T-cell (primary cell): ENCODE measurements at regions not wholly inside any gene's neighbourhood (a gene's known extent, or its start where the extent isn't known, plus 50 kb on each side); places are given as distances from the start of the nearest gene placed in this dataset.

Experiments
- ATAC-seq, 4 experiments: fragments of 200-7000 bp in 3 of 4; fragments of 150-1000 bp in 1 of 4; cut with Tn5 transposase; replicated peaks in 1 of 4; 1 replicate in 3 of 4; 2 replicates in 1 of 4; pipeline ENCODE4 v1.10.0; 2021; ENCODE audit warnings: moderate library complexity in 3 of 4, mild to moderate bottlenecking in 2 of 4, moderate number of reproducible peaks in 1 of 4
- CTCF ChIA-PET, 2 donors: fragments of 300-600 bp; sonication (Branson Sonifier 250); formaldehyde crosslinking; loops; one replicate each; lab custom pipeline; 2022; ENCODE audit warnings: antibody characterized with exemption in 2 of 2; lab: Charles Lee
- POLR2A ChIA-PET, 2 donors: fragments of 300-600 bp; sonication (Branson Sonifier 250); formaldehyde crosslinking; loops; one replicate each; lab custom pipeline; 2022; ENCODE audit warnings: antibody characterized with exemption in 2 of 2; lab: Charles Lee
- DNase-seq, 35 experiments: peaks; one replicate each; pipeline versions ENCODE4 v3.0.0 to v3.0.0-alpha.2; 2013 to 2023
- H3K27ac ChIP-seq: one replicate; pipeline ENCODE4 v1.5.1; 2013; ENCODE audit warnings: low read length
- H3K27me3 ChIP-seq, 2 experiments: replicated peaks in 1 of 2; 1 replicate in 1 of 2; 2 replicates in 1 of 2; pipeline versions ENCODE4 v1.6.1 to v1.7.0; 2013; ENCODE audit warnings: low read length in 1 of 2, mixed read lengths in 1 of 2; ENCODE audit not compliant: control insufficient read depth in 2 of 2, insufficient read depth in 2 of 2; ENCODE audit errors: extremely low read depth in 1 of 2
- H3K36me3 ChIP-seq, 2 donors: 1 replicate in 1 of 2; 2 replicates in 1 of 2; pipeline versions ENCODE4 v1.6.1 to v1.7.0; 2013; ENCODE audit warnings: low read length in 1 of 2; ENCODE audit not compliant: control insufficient read depth in 2 of 2, insufficient read depth in 1 of 2; ENCODE audit errors: extremely low read depth in 1 of 2
- H3K4me1 ChIP-seq, 2 experiments: 1 replicate in 1 of 2; 2 replicates in 1 of 2; pipeline versions ENCODE4 v1.6.1 to v1.7.0; 2013; ENCODE audit warnings: low read length in 2 of 2, mixed read lengths in 1 of 2; ENCODE audit not compliant: insufficient read depth in 2 of 2, control insufficient read depth in 1 of 2; ENCODE audit errors: extremely low read depth in 1 of 2
- H3K4me3 ChIP-seq, 2 donors: 1 replicate in 1 of 2; 2 replicates in 1 of 2; pipeline versions ENCODE4 v1.5.1 to v1.7.0; 2013; ENCODE audit warnings: mild to moderate bottlenecking in 2 of 2, low read length in 1 of 2, moderate library complexity in 1 of 2; ENCODE audit not compliant: control insufficient read depth in 1 of 2; ENCODE audit errors: extremely low read depth in 1 of 2
- H3K9me3 ChIP-seq: 2 replicates; pipeline ENCODE4 v1.7.0; 2013
- H3K27ac Mint-ChIP-seq, 2 donors: one replicate each; pipeline ENCODE4 v1.8.0; 2020 to 2021; ENCODE audit warnings: mild to moderate bottlenecking in 2 of 2, mixed read lengths in 2 of 2
- H3K27me3 Mint-ChIP-seq, 2 donors: one replicate each; pipeline ENCODE4 v1.8.0; 2021 to 2022; ENCODE audit warnings: mixed read lengths in 2 of 2
- H3K36me3 Mint-ChIP-seq: one replicate; pipeline ENCODE4 v1.8.0; 2021; ENCODE audit warnings: mixed read lengths
- H3K4me1 Mint-ChIP-seq, 3 donors: one replicate each; pipeline ENCODE4 v1.8.0; 2020 to 2022; ENCODE audit warnings: mixed read lengths in 3 of 3, mild to moderate bottlenecking in 1 of 3
- H3K4me3 Mint-ChIP-seq, 3 donors: one replicate each; pipeline ENCODE4 v1.8.0; 2020 to 2022; ENCODE audit warnings: mild to moderate bottlenecking in 3 of 3, mixed read lengths in 3 of 3, moderate library complexity in 3 of 3
- H3K9me3 Mint-ChIP-seq, 3 donors: one replicate each; pipeline ENCODE4 v1.8.0; 2020 to 2022; ENCODE audit warnings: mixed read lengths in 3 of 3
- WGBS: methylation state at CpG from one replicate; pipeline ENCODE4 v1.1.5; 2013; ENCODE audit warnings: missing lambda C conversion rate; ENCODE audit not compliant: insufficient coverage; 5-methylcytosine and 5-hydroxymethylcytosine counted together

DNA sequence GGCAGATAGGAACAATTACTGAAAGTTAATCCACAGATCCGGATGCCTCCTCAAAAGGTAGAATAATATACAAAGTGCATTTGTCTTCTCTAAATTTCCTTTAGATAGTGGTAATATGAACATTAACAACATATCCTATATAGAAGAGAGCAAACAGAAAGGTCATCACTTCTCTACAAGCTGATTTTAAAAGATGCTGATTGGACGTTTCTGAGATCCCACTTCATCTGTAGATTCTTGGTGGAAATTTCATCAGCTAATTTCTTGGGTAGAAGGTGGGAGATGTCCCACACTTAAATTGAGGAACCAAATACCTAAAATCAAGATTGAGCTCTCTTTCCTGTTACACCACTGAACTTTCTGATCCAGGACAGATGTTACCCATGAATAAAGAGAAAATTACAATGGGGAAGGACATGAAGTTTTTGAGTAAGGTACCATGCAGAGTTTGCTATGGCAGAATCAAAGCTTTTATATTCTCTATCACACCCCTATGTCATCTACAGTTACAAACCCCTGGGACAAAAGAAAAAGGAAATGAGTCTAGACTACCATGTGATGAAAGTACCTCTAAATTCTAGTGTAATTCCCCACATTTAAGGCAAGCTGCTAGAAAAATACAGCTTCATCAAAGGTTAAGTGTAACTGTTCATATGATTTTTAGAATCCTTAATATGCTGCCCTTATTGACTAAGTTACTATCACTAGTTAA lies 189.2 kb upstream of the SETMAR start:
- H3K27ac ChIP-seq, result no peak overlapping the region
- ATAC-seq (no peak), DNase-seq (no peak)
- ChIA-PET CTCF (no interaction called here), POLR2A (interaction anchor here in 1 of 2 donors (0.6 kb wide), 1 partner anchor 1195 kb away, joined by 4 read pairs; no protein-coding TSS in a partner anchor)
- no CpG with 5 or more reads among the region's 2 CpGs for WGBS
- peaks cover 0 to 5% (median 0%) of the 10 kb centered on the region in 3 donors for H3K9me3 Mint-ChIP-seq
- H3K27ac Mint-ChIP-seq, result no peak overlapping the region
- H3K4me3 ChIP-seq, result no peak overlapping the region
- H3K4me3 Mint-ChIP-seq, result no peak overlapping the region
- H3K9me3 ChIP-seq, result no peaks in the 10 kb centered on the region
- H3K27me3 Mint-ChIP-seq, result no peaks in the 10 kb centered on the region
- no peaks in the 10 kb centered on the region for H3K4me1 Mint-ChIP-seq
- no peaks in the 10 kb centered on the region for H3K36me3 ChIP-seq
- no peaks in the 10 kb centered on the region for H3K27me3 ChIP-seq
- H3K36me3 Mint-ChIP-seq, result no peaks in the 10 kb centered on the region
- no peaks in the 10 kb centered on the region for H3K4me1 ChIP-seq

DNA sequence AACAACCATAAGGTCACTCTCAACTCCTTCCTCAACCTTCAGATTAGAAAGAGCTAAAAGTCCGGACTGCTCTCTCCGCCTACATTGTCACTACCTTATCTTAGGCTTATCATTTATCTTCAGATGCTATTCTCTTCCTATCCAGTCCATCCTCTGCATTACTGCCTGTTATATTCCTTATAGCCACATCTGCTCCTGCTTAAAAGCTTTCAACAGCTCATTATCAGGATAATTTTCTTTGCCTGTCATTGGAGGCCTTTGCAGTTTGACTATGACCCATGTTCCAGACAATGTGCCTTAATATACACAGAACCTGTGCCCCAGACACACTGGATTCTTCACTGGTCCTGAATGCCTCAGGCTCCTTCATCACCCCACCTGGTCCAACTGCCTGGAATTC lies 184.1 kb upstream of the SETMAR start:
- H3K36me3 Mint-ChIP-seq, result no peaks in the 10 kb centered on the region
- H3K4me1 Mint-ChIP-seq, result no peaks in the 10 kb centered on the region
- ChIA-PET CTCF (no interaction called here), POLR2A (no interaction called here)
- H3K36me3 ChIP-seq, result no peaks in the 10 kb centered on the region
- H3K4me3 ChIP-seq, result no peak overlapping the region
- 93% methylated on average over 2 of the region's 2 CpGs for WGBS
- no peaks in the 10 kb centered on the region for H3K9me3 ChIP-seq
- no peak overlapping the region for H3K27ac ChIP-seq
- no peaks in the 10 kb centered on the region for H3K9me3 Mint-ChIP-seq
- H3K27me3 ChIP-seq, result no peaks in the 10 kb centered on the region
- no peak overlapping the region for H3K4me3 Mint-ChIP-seq
- no peak for ATAC-seq
- DNase-seq, result no peak
- no peaks in the 10 kb centered on the region for H3K4me1 ChIP-seq
- H3K27ac Mint-ChIP-seq, result no peak overlapping the region
- H3K27me3 Mint-ChIP-seq, result no peaks in the 10 kb centered on the region

DNA sequence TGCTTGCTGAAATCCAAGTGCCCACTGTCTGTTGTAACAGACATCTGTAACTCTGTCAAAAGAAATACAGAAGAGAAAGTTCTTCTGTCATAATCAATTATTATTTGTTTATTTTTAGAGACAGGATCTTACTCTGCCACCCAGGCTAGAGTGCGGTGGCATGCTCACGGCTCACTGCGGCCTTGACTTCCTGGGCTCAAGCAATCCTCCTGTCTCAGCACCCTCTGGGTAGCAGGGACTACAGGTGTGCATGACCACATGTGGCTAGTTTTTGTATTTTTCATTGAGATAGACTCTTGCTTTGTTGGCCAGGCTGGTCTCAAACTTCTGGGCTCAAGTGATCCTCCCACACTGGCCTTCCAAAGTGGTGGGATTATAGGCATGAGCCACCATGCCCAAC lies 177.6 kb upstream of the SETMAR start:
- no peaks in the 10 kb centered on the region for H3K4me1 Mint-ChIP-seq
- H3K27ac ChIP-seq, result no peak overlapping the region
- no peak overlapping the region for H3K4me3 ChIP-seq
- H3K4me3 Mint-ChIP-seq, result no peak overlapping the region
- no peaks in the 10 kb centered on the region for H3K36me3 Mint-ChIP-seq
- no peaks in the 10 kb centered on the region for H3K36me3 ChIP-seq
- no peaks in the 10 kb centered on the region for H3K27me3 ChIP-seq
- CTCF ChIA-PET, result interaction anchor here in 1 of 2 donors (0.6 kb wide), 1 partner anchor 925 kb away, joined by 3 read pairs; no protein-coding TSS in a partner anchor
- no peak overlapping the region for H3K27ac Mint-ChIP-seq
- no peaks in the 10 kb centered on the region for H3K27me3 Mint-ChIP-seq
- no peak for ATAC-seq
- peaks cover 6 to 11% (median 10%) of the 10 kb centered on the region in 3 donors for H3K9me3 Mint-ChIP-seq
- POLR2A ChIA-PET, result no interaction called here
- no peaks in the 10 kb centered on the region for H3K4me1 ChIP-seq
- DNase-seq, result no peak
- no peaks in the 10 kb centered on the region for H3K9me3 ChIP-seq
- no CpG with 5 or more reads among the region's 3 CpGs for WGBS

DNA sequence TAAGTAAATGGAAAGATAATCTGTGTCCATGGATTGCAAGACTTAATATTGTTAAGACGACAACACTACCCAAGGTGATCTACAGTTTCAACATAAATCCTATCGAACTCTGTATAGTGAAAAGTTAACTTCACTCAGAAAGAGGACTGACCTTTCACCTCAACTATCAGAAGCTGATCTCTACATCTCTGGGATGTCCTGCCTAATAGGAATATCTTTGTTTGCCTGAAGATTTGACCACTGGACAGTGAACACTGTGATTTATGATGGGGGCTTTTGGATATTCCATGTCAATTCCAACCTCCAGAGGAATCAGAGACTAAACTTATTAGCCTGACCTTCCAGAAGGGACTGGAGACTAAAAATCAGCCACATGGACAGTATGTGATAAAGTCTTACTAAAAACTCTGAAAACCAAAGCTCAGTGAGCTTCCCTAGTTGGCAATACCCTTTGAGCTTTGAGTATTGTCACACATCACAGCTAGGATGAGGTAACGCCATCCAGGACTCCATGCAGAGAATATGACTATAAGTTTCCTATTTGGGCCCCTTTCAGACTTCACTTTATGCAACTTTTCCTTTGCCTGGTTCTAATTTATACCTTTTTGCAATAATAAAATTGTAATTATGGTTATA lies 164.9 kb upstream of the SETMAR start:
- H3K4me1 ChIP-seq, result no peaks in the 10 kb centered on the region
- Mint-ChIP-seq H3K36me3 (no peaks in the 10 kb centered on the region), H3K4me1 (no peaks in the 10 kb centered on the region), H3K27me3 (no peaks in the 10 kb centered on the region), H3K27ac (no peak overlapping the region), H3K4me3 (no peak overlapping the region), H3K9me3 (peaks cover 2 to 13% (median 12%) of the 10 kb centered on the region in 3 donors)
- H3K36me3 ChIP-seq, result no peaks in the 10 kb centered on the region
- ChIA-PET POLR2A (no interaction called here), CTCF (no interaction called here)
- ATAC-seq, result no peak
- no peak overlapping the region for H3K4me3 ChIP-seq
- no peaks in the 10 kb centered on the region for H3K9me3 ChIP-seq
- no peaks in the 10 kb centered on the region for H3K27me3 ChIP-seq
- WGBS, result no CpG with 5 or more reads among the region's 3 CpGs
- H3K27ac ChIP-seq, result no peak overlapping the region
- no peak for DNase-seq

DNA sequence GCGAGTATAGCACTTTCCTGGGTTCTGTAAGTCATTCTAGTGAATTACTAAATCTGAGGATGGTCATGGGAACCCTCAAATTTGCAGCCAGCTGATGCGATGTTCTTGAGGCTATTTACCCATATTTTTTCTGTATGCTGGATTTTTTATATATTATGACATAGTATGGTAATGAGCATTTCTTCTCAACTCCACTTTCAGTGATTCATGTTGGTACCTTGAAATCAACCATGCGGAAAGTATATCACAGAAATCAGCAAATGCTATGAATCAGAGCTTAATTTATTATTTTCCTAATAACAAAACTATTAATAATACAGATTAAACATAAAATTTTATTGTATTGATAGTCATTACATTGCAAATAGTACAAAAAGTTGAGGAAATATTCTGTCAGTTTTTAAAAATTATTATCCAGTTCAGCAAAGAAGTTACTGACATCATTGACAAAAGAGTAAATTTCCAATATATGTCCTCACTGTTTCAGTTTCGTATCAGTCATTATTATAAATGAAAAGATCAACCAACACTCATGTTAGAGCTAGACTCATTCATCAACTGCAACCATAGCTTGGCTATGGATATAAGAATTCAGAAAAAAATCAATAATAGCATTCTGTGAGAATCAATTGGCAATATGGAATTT lies 164.3 kb upstream of the SETMAR start:
- WGBS, result no CpG with 5 or more reads among the region's 4 CpGs
- Mint-ChIP-seq H3K4me3 (no peak overlapping the region), H3K9me3 (peaks cover 2 to 12% (median 11%) of the 10 kb centered on the region in 3 donors), H3K27ac (no peak overlapping the region), H3K27me3 (no peaks in the 10 kb centered on the region), H3K4me1 (no peaks in the 10 kb centered on the region), H3K36me3 (no peaks in the 10 kb centered on the region)
- H3K27ac ChIP-seq, result no peak overlapping the region
- H3K27me3 ChIP-seq, result no peaks in the 10 kb centered on the region
- no peak for DNase-seq
- H3K4me3 ChIP-seq, result no peak overlapping the region
- no peak for ATAC-seq
- no peaks in the 10 kb centered on the region for H3K36me3 ChIP-seq
- no peaks in the 10 kb centered on the region for H3K4me1 ChIP-seq
- no peaks in the 10 kb centered on the region for H3K9me3 ChIP-seq
- ChIA-PET CTCF (no interaction called here), POLR2A (no interaction called here)

DNA sequence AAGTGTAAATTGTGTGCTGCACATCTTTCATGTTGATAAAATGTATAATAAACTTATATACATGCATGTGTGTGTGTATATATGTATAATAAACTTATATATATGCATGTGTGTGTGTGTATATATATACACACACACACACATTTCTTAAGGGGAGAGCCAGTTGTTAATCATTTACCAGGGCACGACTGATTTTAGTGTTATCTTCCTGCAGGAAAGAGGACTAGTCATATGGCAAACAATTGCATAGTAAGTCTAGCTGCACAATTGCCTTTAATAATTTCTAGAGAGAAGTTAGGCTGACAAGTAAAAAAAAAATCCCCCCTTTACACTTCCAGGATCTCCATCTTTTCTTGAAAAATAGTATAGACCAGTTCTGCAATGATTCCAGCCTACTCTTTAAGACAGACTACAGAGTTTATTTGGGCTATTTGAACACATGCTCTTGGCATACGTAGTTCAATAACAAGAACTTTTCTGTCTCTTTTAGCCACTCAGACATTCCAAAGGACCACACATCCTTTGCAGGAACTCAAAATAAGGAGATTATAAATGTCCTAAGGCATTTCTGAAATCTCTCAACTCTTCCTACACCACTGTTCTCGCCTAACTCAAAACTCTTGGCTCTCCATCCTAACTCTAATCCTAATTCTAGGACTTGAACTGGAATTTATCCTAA lies 163.6 kb upstream of the SETMAR start:
- Mint-ChIP-seq H3K9me3 (peaks cover 2 to 7% (median 6%) of the 10 kb centered on the region in 3 donors), H3K4me3 (no peak overlapping the region), H3K4me1 (no peaks in the 10 kb centered on the region), H3K36me3 (no peaks in the 10 kb centered on the region), H3K27ac (no peak overlapping the region), H3K27me3 (no peaks in the 10 kb centered on the region)
- CTCF ChIA-PET, result no interaction called here
- DNase-seq (no peak), ATAC-seq (no peak)
- WGBS, result 17% methylated on average over 1 of the region's 3 CpGs
- H3K9me3 ChIP-seq, result no peaks in the 10 kb centered on the region
- no peak overlapping the region for H3K27ac ChIP-seq
- no peaks in the 10 kb centered on the region for H3K27me3 ChIP-seq
- H3K4me1 ChIP-seq, result no peaks in the 10 kb centered on the region
- H3K36me3 ChIP-seq, result no peaks in the 10 kb centered on the region
- POLR2A ChIA-PET, result no interaction called here
- no peak overlapping the region for H3K4me3 ChIP-seq
